Neural progenitor cell (in vitro differentiated cells): ENCODE measurements at regions not wholly inside any gene's neighbourhood (a gene's known extent, or its start where the extent isn't known, plus 50 kb on each side); places are given as distances from the start of the nearest gene placed in this dataset.

Experiments used
- DNase-seq: peaks from one replicate; pipeline ENCODE4 v3.0.0-alpha.2; 2016; ENCODE audit warnings: low spot score
- H2AFZ ChIP-seq: fragments of 200-600 bp; sonication (generic); replicated peaks from 2 replicates; pipeline ENCODE4 v1.6.1; 2016; ENCODE audit warnings: antibody characterized with exemption
- H3F3A ChIP-seq: fragments of 200-600 bp; sonication (generic); 2 replicates; pipeline ENCODE4 v1.6.1; 2016; ENCODE audit warnings: antibody characterized with exemption, low read depth
- H3K27ac ChIP-seq: fragments of 200-600 bp; sonication (generic); 2 replicates; pipeline ENCODE4 v1.5.1; 2016; ENCODE audit warnings: mild to moderate bottlenecking
- H3K27me3 ChIP-seq: fragments of 200-600 bp; sonication (generic); 2 replicates; pipeline ENCODE4 v1.6.1; 2016; ENCODE audit warnings: mild to moderate bottlenecking, moderate library complexity
- H3K36me3 ChIP-seq: fragments of 200-600 bp; sonication (generic); 2 replicates; pipeline ENCODE4 v1.5.1; 2016
- H3K4me1 ChIP-seq: fragments of 200-600 bp; sonication (generic); 2 replicates; pipeline ENCODE4 v1.6.1; 2016; ENCODE audit warnings: mixed run types
- H3K4me2 ChIP-seq: fragments of 200-600 bp; sonication (generic); 2 replicates; pipeline ENCODE4 v1.6.1; 2016
- H3K4me3 ChIP-seq: fragments of 200-600 bp; sonication (generic); 2 replicates; pipeline ENCODE4 v1.5.1; 2016
- H3K79me2 ChIP-seq: fragments of 200-600 bp; sonication (generic); 2 replicates; pipeline ENCODE4 v1.6.1; 2016; ENCODE audit warnings: low read depth
- H3K9ac ChIP-seq: fragments of 200-600 bp; sonication (generic); 2 replicates; pipeline ENCODE4 v1.6.1; 2016
- H3K9me3 ChIP-seq: fragments of 200-600 bp; sonication (generic); 2 replicates; pipeline ENCODE4 v1.5.1; 2016; ENCODE audit warnings: low read depth
- H4K20me1 ChIP-seq: fragments of 200-600 bp; sonication (generic); 2 replicates; pipeline ENCODE4 v1.6.1; 2016; ENCODE audit warnings: low read depth
- H3K27ac Mint-ChIP-seq: 3 replicates; pipeline ENCODE4 v1.8.0; 2021; ENCODE audit warnings: mixed read lengths
- H3K27me3 Mint-ChIP-seq: 2 replicates; pipeline ENCODE4 v1.8.0; 2022; ENCODE audit warnings: low read depth, mild to moderate bottlenecking, inconsistent platforms, moderate library complexity, mixed read lengths; ENCODE audit not compliant: insufficient read depth
- H3K36me3 Mint-ChIP-seq: 3 replicates; pipeline ENCODE4 v1.8.0; 2021; ENCODE audit warnings: mixed read lengths
- H3K4me1 Mint-ChIP-seq: 3 replicates; pipeline ENCODE4 v1.8.0; 2021; ENCODE audit warnings: mixed read lengths
- H3K4me3 Mint-ChIP-seq: 3 replicates; pipeline ENCODE4 v1.8.0; 2021; ENCODE audit warnings: mild to moderate bottlenecking, moderate library complexity, mixed read lengths
- H3K9me3 Mint-ChIP-seq: 3 replicates; pipeline ENCODE4 v1.8.0; 2020; ENCODE audit warnings: mixed read lengths
- EZH2 ChIP-seq: fragments of 200-600 bp; sonication (generic); IDR thresholded peaks from 2 replicates; pipeline ENCODE4 v1.6.1; 2017; ENCODE audit warnings: antibody characterized with exemption, mild to moderate bottlenecking, moderate library complexity
- EZH2phosphoT487 ChIP-seq: fragments of 200-600 bp; sonication (generic); IDR thresholded peaks from 2 replicates; pipeline ENCODE4 v1.6.1; 2017; ENCODE audit warnings: antibody characterized with exemption
- TF ChIP-seq, protein P1 (sequence below): fragments of 200-600 bp; sonication (generic); IDR thresholded peaks from 2 replicates; pipeline ENCODE4 v1.5.1; 2017; ENCODE audit warnings: antibody characterized with exemption, mild to moderate bottlenecking

DNA sequence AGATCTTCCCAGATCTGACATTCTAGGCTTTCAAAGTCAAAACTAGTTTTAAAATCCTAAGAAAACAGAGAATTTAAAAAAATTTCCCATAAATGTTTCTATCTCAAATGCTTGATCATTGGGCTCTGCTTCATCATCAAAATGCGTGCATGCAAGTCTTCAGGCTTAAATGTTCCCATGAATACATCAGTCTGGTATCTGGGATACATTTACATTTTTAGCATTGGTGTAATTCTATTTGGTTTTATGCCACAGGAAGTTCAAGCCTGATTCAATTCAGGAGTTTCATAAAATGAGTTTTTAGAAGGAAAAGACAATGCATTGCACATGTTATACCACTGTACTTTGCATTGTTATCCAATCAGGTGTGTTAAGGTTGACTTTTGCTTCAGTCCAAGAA is 336.4 kb downstream of the PCNX1 start:
- Histone ChIP-seq H3K27me3 (no peaks in the 10 kb centered on the region), H3K9me3 (no peaks in the 10 kb centered on the region), H3K4me1 (no peaks in the 10 kb centered on the region), H3F3A (no peaks in the 10 kb centered on the region), H4K20me1 (no peaks in the 10 kb centered on the region), H2AFZ (no peak overlapping the region), H3K27ac (no peak overlapping the region), H3K9ac (no peak overlapping the region), H3K4me2 (no peak overlapping the region), H3K4me3 (no peak overlapping the region), H3K79me2 (no peaks in the 10 kb centered on the region), H3K36me3 (no peaks in the 10 kb centered on the region)
- no peaks in the 10 kb centered on the region for H3K9me3 Mint-ChIP-seq
- TF ChIP-seq EZH2 (no peak), EZH2phosphoT487 (no peak)
- TF ChIP-seq, protein P1, sequence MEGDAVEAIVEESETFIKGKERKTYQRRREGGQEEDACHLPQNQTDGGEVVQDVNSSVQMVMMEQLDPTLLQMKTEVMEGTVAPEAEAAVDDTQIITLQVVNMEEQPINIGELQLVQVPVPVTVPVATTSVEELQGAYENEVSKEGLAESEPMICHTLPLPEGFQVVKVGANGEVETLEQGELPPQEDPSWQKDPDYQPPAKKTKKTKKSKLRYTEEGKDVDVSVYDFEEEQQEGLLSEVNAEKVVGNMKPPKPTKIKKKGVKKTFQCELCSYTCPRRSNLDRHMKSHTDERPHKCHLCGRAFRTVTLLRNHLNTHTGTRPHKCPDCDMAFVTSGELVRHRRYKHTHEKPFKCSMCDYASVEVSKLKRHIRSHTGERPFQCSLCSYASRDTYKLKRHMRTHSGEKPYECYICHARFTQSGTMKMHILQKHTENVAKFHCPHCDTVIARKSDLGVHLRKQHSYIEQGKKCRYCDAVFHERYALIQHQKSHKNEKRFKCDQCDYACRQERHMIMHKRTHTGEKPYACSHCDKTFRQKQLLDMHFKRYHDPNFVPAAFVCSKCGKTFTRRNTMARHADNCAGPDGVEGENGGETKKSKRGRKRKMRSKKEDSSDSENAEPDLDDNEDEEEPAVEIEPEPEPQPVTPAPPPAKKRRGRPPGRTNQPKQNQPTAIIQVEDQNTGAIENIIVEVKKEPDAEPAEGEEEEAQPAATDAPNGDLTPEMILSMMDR = no peak
- H3K4me3 Mint-ChIP-seq = no peak overlapping the region
- DNase-seq = no peak
- H3K36me3 Mint-ChIP-seq = no peaks in the 10 kb centered on the region
- no peak overlapping the region for H3K27ac Mint-ChIP-seq
- peaks cover 3% of the 10 kb centered on the region for H3K27me3 Mint-ChIP-seq
- H3K4me1 Mint-ChIP-seq = no peaks in the 10 kb centered on the region

DNA sequence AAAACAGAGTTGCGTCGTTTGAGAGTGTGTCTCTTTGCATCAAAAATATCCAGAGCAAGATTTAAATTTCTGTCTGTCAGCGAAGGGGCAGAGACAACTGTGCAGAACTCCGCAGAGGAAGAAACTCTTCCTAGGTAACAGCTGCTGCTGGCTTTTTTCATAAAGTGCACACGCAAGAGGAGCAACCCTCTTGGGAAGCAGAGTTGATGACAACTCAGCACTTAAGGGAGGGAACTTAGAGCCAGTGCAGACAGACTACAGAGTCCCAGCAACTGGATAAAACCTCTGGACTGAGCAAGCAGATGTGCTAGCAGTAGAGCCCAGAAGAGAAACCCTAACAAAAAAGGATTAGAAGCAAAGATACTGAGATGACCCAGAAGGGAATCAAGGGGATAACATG is 337.1 kb downstream of the PCNX1 start:
- no peaks in the 10 kb centered on the region for H3K9me3 Mint-ChIP-seq
- Histone ChIP-seq H2AFZ (peak overlapping the region; percentile 26), H3K79me2 (no peaks in the 10 kb centered on the region), H3K36me3 (no peaks in the 10 kb centered on the region), H3K9me3 (no peaks in the 10 kb centered on the region), H3F3A (no peaks in the 10 kb centered on the region), H3K4me3 (no peak overlapping the region), H3K27ac (no peak overlapping the region), H4K20me1 (no peaks in the 10 kb centered on the region), H3K9ac (no peak overlapping the region), H3K4me2 (no peak overlapping the region), H3K27me3 (no peaks in the 10 kb centered on the region), H3K4me1 (no peaks in the 10 kb centered on the region)
- no peak for TF ChIP-seq EZH2
- TF ChIP-seq, protein P1 = no peak
- no peak for TF ChIP-seq EZH2phosphoT487
- no peak overlapping the region for H3K27ac Mint-ChIP-seq
- peaks cover 3% of the 10 kb centered on the region for H3K27me3 Mint-ChIP-seq
- no peak for DNase-seq
- H3K4me1 Mint-ChIP-seq = no peaks in the 10 kb centered on the region
- H3K4me3 Mint-ChIP-seq = no peak overlapping the region
- H3K36me3 Mint-ChIP-seq = no peaks in the 10 kb centered on the region

DNA sequence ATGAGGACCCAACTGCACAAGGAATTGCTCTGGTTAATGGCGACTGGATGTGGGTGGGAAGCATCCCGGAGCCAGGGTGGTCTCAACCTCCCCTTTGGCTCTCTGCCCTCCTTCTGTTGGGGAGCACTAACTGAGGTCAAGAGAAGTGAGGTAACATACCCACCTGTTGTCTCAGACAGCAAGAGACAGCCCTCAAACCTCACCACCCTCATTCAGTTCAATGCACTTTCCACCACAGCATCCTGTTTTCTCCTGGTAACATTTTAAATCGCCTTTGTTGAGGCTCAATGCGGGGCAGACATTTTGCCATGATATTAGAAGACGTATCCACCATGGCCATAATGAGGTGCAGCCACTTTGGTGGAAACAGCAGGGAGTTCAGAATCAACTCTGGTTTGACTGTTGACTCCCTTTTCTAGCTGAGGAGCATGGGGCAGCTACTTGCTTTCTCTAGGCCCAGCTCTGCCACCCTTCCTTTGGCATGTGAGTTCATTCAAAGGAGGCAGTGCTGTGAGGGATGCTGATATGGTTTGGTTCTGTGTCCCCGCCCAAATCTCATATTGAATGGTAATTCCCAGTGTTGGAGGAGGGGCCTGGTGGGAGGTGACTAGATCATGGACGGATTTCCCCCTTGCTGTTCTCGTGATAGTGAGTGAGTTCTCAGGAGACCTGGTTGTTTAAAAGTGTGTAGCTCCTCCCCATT is 338.6 kb downstream of the PCNX1 start:
- no peaks in the 10 kb centered on the region for H3K9me3 Mint-ChIP-seq
- Histone ChIP-seq H4K20me1 (no peaks in the 10 kb centered on the region), H3K4me1 (no peaks in the 10 kb centered on the region), H3F3A (no peaks in the 10 kb centered on the region), H3K9ac (no peak overlapping the region), H3K36me3 (no peaks in the 10 kb centered on the region), H3K27me3 (no peaks in the 10 kb centered on the region), H3K79me2 (no peaks in the 10 kb centered on the region), H3K27ac (no peak overlapping the region), H3K4me3 (no peak overlapping the region), H2AFZ (no peak overlapping the region), H3K9me3 (no peaks in the 10 kb centered on the region), H3K4me2 (no peak overlapping the region)
- peaks cover 3% of the 10 kb centered on the region for H3K27me3 Mint-ChIP-seq
- TF ChIP-seq EZH2phosphoT487 = no peak
- DNase-seq = no peak
- no peak overlapping the region for H3K4me3 Mint-ChIP-seq
- no peaks in the 10 kb centered on the region for H3K4me1 Mint-ChIP-seq
- no peak overlapping the region for H3K27ac Mint-ChIP-seq
- no peaks in the 10 kb centered on the region for H3K36me3 Mint-ChIP-seq

DNA sequence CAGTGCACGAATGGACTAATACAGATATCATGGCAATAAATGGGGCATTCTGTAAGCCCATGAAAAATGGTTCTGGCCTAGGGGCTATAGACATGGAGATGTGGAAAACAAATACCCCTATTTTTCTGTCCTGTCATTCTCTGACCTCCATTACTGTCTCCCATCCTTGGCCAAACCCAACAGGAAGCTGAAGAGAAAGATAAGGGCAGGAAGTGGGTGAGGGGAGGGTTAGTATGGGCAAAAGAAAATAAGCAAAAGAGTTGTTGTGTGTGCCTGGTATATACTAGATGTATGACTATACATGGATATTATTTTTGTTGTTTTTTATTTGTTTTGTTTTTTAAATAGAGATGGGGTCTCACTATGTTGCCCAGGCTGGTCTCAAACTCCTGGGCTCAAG is 339.3 kb downstream of the PCNX1 start:
- no peaks in the 10 kb centered on the region for H3K79me2 ChIP-seq
- no peaks in the 10 kb centered on the region for H3K9me3 ChIP-seq
- no peak overlapping the region for H3K4me3 Mint-ChIP-seq

More for the DNA sequence above, 339.3 kb downstream of the PCNX1 start:
- Histone ChIP-seq H2AFZ (no peak overlapping the region), H3K4me1 (no peaks in the 10 kb centered on the region), H3K4me3 (no peak overlapping the region), H3K27ac (no peak overlapping the region), H3K9ac (no peak overlapping the region), H3F3A (no peaks in the 10 kb centered on the region), H3K4me2 (no peak overlapping the region), H3K27me3 (no peaks in the 10 kb centered on the region), H3K36me3 (no peaks in the 10 kb centered on the region), H4K20me1 (no peaks in the 10 kb centered on the region)
- Mint-ChIP-seq H3K4me1 (no peaks in the 10 kb centered on the region), H3K27me3 (peaks cover 3% of the 10 kb centered on the region), H3K9me3 (peaks cover 2% of the 10 kb centered on the region), H3K27ac (peak overlapping the region; percentile 25), H3K36me3 (no peaks in the 10 kb centered on the region)
- no peak for DNase-seq
- TF ChIP-seq EZH2phosphoT487 = no peak
- TF ChIP-seq, protein P1 = no peak
- TF ChIP-seq EZH2 = no peak
